ENCODE measurements at regions not wholly inside any gene's neighbourhood (a gene's known extent, or its start where the extent isn't known, plus 50 kb on each side); places are given as distances from the start of the nearest gene placed in this dataset.

DNA sequence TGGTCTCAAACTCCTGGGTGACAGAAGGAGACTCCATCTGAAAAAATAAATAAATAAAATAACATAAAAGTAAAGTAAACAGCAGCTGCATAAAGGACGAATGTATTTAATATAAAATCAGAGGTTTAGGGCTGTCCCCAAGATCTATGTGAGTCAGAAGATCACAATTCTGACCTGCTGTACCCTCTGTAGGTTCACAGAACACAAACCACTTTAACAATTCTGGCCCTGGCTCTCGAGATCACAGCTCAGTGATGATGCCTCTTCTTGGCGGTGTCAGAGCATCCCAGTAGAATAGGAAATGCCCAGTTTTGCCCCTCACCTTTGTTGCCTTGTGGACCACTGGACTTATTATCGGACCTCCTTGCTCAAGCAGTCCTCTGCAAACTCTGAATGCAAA is 380.9 kb downstream of the TLE1 start:
- TF ChIP-seq, protein P1, sequence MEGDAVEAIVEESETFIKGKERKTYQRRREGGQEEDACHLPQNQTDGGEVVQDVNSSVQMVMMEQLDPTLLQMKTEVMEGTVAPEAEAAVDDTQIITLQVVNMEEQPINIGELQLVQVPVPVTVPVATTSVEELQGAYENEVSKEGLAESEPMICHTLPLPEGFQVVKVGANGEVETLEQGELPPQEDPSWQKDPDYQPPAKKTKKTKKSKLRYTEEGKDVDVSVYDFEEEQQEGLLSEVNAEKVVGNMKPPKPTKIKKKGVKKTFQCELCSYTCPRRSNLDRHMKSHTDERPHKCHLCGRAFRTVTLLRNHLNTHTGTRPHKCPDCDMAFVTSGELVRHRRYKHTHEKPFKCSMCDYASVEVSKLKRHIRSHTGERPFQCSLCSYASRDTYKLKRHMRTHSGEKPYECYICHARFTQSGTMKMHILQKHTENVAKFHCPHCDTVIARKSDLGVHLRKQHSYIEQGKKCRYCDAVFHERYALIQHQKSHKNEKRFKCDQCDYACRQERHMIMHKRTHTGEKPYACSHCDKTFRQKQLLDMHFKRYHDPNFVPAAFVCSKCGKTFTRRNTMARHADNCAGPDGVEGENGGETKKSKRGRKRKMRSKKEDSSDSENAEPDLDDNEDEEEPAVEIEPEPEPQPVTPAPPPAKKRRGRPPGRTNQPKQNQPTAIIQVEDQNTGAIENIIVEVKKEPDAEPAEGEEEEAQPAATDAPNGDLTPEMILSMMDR (conservative IDR thresholded peaks at IDR 0.05 in 1 of 2, IDR thresholded peaks at IDR 0.05 in 1 of 2; ENCODE audit: extremely low read depth in 1 of 2, insufficient read depth in 1 of 2, low read depth in 1 of 2, low read length in 2 of 2), result no peak
- TF ChIP-seq EZH2 (IDR thresholded peaks at IDR 0.05; ENCODE audit: borderline replicate concordance, low read length), result no peak

Data from mammary epithelial cell (primary cell).